GM21515 (cell line): ENCODE measurements at regions not wholly inside any gene's neighbourhood (a gene's known extent, or its start where the extent isn't known, plus 50 kb on each side); places are given as distances from the start of the nearest gene placed in this dataset.

Source experiments
- ATAC-seq: cut with Tn5 transposase; IDR thresholded peaks from one replicate; pipeline ENCODE4 v1.9.1; 2021; ENCODE audit not compliant: unreplicated experiment

GRCh38 chr4:53818104-53818503, 226.8 kb upstream of the LNX1 start:
- no peak for ATAC-seq

GRCh38 chr4:53816561-53816960, 225.3 kb upstream of the LNX1 start:
- no peak for ATAC-seq

GRCh38 chr4:53815281-53815680, 224.0 kb upstream of the LNX1 start:
- ATAC-seq = no peak

- ATAC-seq = no peak
Observed at GRCh38 chr4:53813998-53814397, 222.7 kb upstream of the LNX1 start.

GRCh38 chr4:53810643-53811042, 219.4 kb upstream of the LNX1 start:
- no peak for ATAC-seq

GRCh38 chr4:53809816-53810215, 218.5 kb upstream of the LNX1 start:
- ATAC-seq = no peak

GRCh38 chr4:53805291-53805690, 214.0 kb upstream of the LNX1 start:
- no peak for ATAC-seq

GRCh38 chr4:53804719-53805118, 213.4 kb upstream of the LNX1 start:
- peak; percentile 67 for ATAC-seq

- no peak for ATAC-seq
Observed at GRCh38 chr4:53802500-53802899, 211.2 kb upstream of the LNX1 start.

GRCh38 chr4:53801373-53801772, 210.1 kb upstream of the LNX1 start:
- ATAC-seq = no peak

- ATAC-seq = no peak
Observed at GRCh38 chr4:53800741-53801140, 209.5 kb upstream of the LNX1 start.

- no peak for ATAC-seq
Observed at GRCh38 chr4:53793096-53793495, 201.8 kb upstream of the LNX1 start.

- no peak for ATAC-seq
Observed at GRCh38 chr4:53790286-53790685, 199.0 kb upstream of the LNX1 start.

GRCh38 chr4:53788621-53789020, 197.3 kb upstream of the LNX1 start:
- ATAC-seq = no peak

- no peak for ATAC-seq
Observed at GRCh38 chr4:53788011-53788410, 196.7 kb upstream of the LNX1 start.

GRCh38 chr4:53786632-53787031, 195.3 kb upstream of the LNX1 start:
- no peak for ATAC-seq

GRCh38 chr4:53785996-53786395, 194.7 kb upstream of the LNX1 start:
- ATAC-seq = no peak

GRCh38 chr4:53784112-53784511, 192.8 kb upstream of the LNX1 start:
- no peak for ATAC-seq

- ATAC-seq = no peak
Observed at GRCh38 chr4:53783208-53783859, 192.0 kb upstream of the LNX1 start.

- no peak for ATAC-seq
Observed at GRCh38 chr4:53782458-53782845, 191.2 kb upstream of the LNX1 start.

- ATAC-seq = no peak
Observed at GRCh38 chr4:53781629-53782457, 190.6 kb upstream of the LNX1 start.

GRCh38 chr4:53780736-53781400, 189.6 kb upstream of the LNX1 start:
- no peak for ATAC-seq
